ENCODE measurements at regions not wholly inside any gene's neighbourhood (a gene's known extent, or its start where the extent isn't known, plus 50 kb on each side); places are given as distances from the start of the nearest gene placed in this dataset.
A peak's percentile ranks its signal among the peaks of the same experiment; 100 is the strongest.

- no peak for DNase-seq (ENCODE audit: low spot score)
- in situ Hi-C loops (cut with MboI; ENCODE audit: low sequenced_read_pairs, unreplicated experiment), result no loop called here
- TF ChIP-seq, protein P1, sequence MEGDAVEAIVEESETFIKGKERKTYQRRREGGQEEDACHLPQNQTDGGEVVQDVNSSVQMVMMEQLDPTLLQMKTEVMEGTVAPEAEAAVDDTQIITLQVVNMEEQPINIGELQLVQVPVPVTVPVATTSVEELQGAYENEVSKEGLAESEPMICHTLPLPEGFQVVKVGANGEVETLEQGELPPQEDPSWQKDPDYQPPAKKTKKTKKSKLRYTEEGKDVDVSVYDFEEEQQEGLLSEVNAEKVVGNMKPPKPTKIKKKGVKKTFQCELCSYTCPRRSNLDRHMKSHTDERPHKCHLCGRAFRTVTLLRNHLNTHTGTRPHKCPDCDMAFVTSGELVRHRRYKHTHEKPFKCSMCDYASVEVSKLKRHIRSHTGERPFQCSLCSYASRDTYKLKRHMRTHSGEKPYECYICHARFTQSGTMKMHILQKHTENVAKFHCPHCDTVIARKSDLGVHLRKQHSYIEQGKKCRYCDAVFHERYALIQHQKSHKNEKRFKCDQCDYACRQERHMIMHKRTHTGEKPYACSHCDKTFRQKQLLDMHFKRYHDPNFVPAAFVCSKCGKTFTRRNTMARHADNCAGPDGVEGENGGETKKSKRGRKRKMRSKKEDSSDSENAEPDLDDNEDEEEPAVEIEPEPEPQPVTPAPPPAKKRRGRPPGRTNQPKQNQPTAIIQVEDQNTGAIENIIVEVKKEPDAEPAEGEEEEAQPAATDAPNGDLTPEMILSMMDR (IDR thresholded peaks at IDR 0.05; ENCODE audit: borderline replicate concordance, control extremely low read depth, extremely low read depth, insufficient read depth, missing control alignments), result no peak
These were observed 96.2 kb downstream of the VCPKMT start for GRCh38 chr14:50020184-50020583.

- no peak for DNase-seq (ENCODE audit: low spot score)
- TF ChIP-seq, protein P1 (IDR thresholded peaks at IDR 0.05; ENCODE audit: borderline replicate concordance, control extremely low read depth, extremely low read depth, insufficient read depth, missing control alignments), result no peak
- in situ Hi-C loops (cut with MboI; ENCODE audit: low sequenced_read_pairs, unreplicated experiment), result no loop called here
These were observed 95.6 kb downstream of the VCPKMT start for GRCh38 chr14:50020799-50021198.

- TF ChIP-seq, protein P1 (IDR thresholded peaks at IDR 0.05; ENCODE audit: borderline replicate concordance, control extremely low read depth, extremely low read depth, insufficient read depth, missing control alignments), result no peak
- in situ Hi-C loops (cut with MboI; ENCODE audit: low sequenced_read_pairs, unreplicated experiment), result no loop called here
- DNase-seq (ENCODE audit: low spot score), result peak; percentile 43
These were observed 94.9 kb downstream of the VCPKMT start for GRCh38 chr14:50021261-50022031.

DNA sequence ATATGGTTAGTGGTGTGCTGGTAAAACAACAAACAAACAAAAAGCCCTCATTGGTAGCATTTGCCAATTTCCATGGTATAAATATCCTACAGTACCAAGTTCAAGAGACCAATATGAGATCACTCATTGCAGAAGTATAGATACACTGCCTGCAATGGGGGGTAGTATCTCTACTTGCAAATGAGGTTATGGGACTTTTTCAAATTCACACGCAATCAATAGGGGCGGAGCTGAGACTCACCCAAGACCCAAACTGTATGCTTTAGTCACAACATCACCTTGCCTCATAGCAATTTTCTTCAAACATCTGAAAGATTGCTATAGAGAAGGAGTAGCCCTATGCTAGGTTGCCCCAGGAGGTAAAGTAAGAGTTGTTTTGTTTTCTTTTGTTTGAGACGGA, 93.7 kb downstream of the VCPKMT start:
- DNase-seq (ENCODE audit: low spot score), result no peak
- in situ Hi-C loops (cut with MboI; ENCODE audit: low sequenced_read_pairs, unreplicated experiment), result no loop called here
- TF ChIP-seq, protein P1 (IDR thresholded peaks at IDR 0.05; ENCODE audit: borderline replicate concordance, control extremely low read depth, extremely low read depth, insufficient read depth, missing control alignments), result no peak

- DNase-seq (ENCODE audit: low spot score), result no peak
- in situ Hi-C loops (cut with MboI; ENCODE audit: low sequenced_read_pairs, unreplicated experiment), result no loop called here
- TF ChIP-seq, protein P1 (IDR thresholded peaks at IDR 0.05; ENCODE audit: borderline replicate concordance, control extremely low read depth, extremely low read depth, insufficient read depth, missing control alignments), result no peak
These were observed 92.5 kb downstream of the VCPKMT start for GRCh38 chr14:50023671-50024490.

DNA sequence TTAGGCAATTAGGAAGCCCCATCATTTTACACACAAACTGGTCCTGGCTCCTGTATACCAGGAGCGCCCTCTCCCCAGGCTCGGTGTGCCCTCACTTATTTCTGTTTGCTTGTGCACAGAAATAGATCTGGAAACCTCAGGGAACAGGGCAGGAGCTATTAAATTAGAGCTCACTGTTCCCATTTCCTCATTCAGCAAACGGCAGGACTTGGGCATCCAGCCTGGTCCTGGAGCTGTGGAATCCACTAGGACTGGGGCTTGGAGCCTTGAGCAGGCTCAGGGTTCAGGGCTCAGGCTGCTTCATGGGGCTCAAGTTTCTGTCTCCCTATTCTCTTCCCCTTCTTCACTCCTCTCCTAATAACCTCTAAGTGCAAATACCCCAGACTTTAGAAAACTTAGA, 91.3 kb downstream of the VCPKMT start:
- in situ Hi-C loops (cut with MboI; ENCODE audit: low sequenced_read_pairs, unreplicated experiment), result no loop called here
- DNase-seq (ENCODE audit: low spot score), result no peak
- TF ChIP-seq, protein P1 (IDR thresholded peaks at IDR 0.05; ENCODE audit: borderline replicate concordance, control extremely low read depth, extremely low read depth, insufficient read depth, missing control alignments), result no peak
